ENCODE measurements at regions not wholly inside any gene's neighbourhood (a gene's known extent, or its start where the extent isn't known, plus 50 kb on each side); places are given as distances from the start of the nearest gene placed in this dataset.

GRCh38 chr20:22489626-22490286, 94.6 kb downstream of the FOXA2 start:
- H3K9me2 ChIP-seq (replicated peaks; ENCODE audit: low read depth, low read length): no peaks in the 10 kb centered on the region
- H4K20me1 ChIP-seq (ENCODE audit: insufficient read depth, low read length, poor library complexity, severe bottlenecking): no peaks in the 10 kb centered on the region
- no peak overlapping the region for H3K4me3 ChIP-seq (ENCODE audit: low read length, poor library complexity, severe bottlenecking)
- H3K79me2 ChIP-seq (ENCODE audit: insufficient read depth, low read length): no peaks in the 10 kb centered on the region
- TF ChIP-seq EZH2phosphoT487 (IDR thresholded peaks at IDR 0.05; ENCODE audit: borderline replicate concordance) (no peak), CTCF (conservative IDR thresholded peaks at IDR 0.05; ENCODE audit: low read length) (no peak)
- no peaks in the 10 kb centered on the region for H3K36me3 ChIP-seq (ENCODE audit: insufficient read depth, low read length)
- no peak overlapping the region for H3K9ac ChIP-seq (ENCODE audit: low read depth, low read length, poor library complexity, severe bottlenecking)
- no peaks in the 10 kb centered on the region for H3K9me3 ChIP-seq (ENCODE audit: insufficient read depth, low read depth, low read length)
- no peaks in the 10 kb centered on the region for H3K4me1 ChIP-seq (ENCODE audit: insufficient read depth, low read length, poor library complexity, severe bottlenecking)
- H2AFZ ChIP-seq (ENCODE audit: low read length): no peak overlapping the region
- no peaks in the 10 kb centered on the region for H3K27me3 ChIP-seq (ENCODE audit: insufficient read depth, low read length, poor library complexity, severe bottlenecking)
- H3K4me2 ChIP-seq (ENCODE audit: low read depth, low read length, poor library complexity, severe bottlenecking): no peak overlapping the region
- no peaks in the 10 kb centered on the region for H3F3A ChIP-seq (ENCODE audit: low read depth)

- no peak overlapping the region for H3K4me3 ChIP-seq (ENCODE audit: low read length, poor library complexity, severe bottlenecking)
- no peaks in the 10 kb centered on the region for H3K9me2 ChIP-seq (replicated peaks; ENCODE audit: low read depth, low read length)
- no peak overlapping the region for H2AFZ ChIP-seq (ENCODE audit: low read length)
- no peaks in the 10 kb centered on the region for H4K20me1 ChIP-seq (ENCODE audit: insufficient read depth, low read length, poor library complexity, severe bottlenecking)
- H3K9ac ChIP-seq (ENCODE audit: low read depth, low read length, poor library complexity, severe bottlenecking): no peak overlapping the region
- TF ChIP-seq CTCF (conservative IDR thresholded peaks at IDR 0.05; ENCODE audit: low read length) (no peak), EZH2phosphoT487 (IDR thresholded peaks at IDR 0.05; ENCODE audit: borderline replicate concordance) (no peak)
- H3K27me3 ChIP-seq (ENCODE audit: insufficient read depth, low read length, poor library complexity, severe bottlenecking): no peaks in the 10 kb centered on the region
- H3K36me3 ChIP-seq (ENCODE audit: insufficient read depth, low read length): no peaks in the 10 kb centered on the region
- no peak overlapping the region for H3K4me2 ChIP-seq (ENCODE audit: low read depth, low read length, poor library complexity, severe bottlenecking)
- no peaks in the 10 kb centered on the region for H3K4me1 ChIP-seq (ENCODE audit: insufficient read depth, low read length, poor library complexity, severe bottlenecking)
- H3F3A ChIP-seq (ENCODE audit: low read depth): no peaks in the 10 kb centered on the region
- H3K9me3 ChIP-seq (ENCODE audit: insufficient read depth, low read depth, low read length): no peaks in the 10 kb centered on the region
- no peaks in the 10 kb centered on the region for H3K79me2 ChIP-seq (ENCODE audit: insufficient read depth, low read length)
These were observed 104.0 kb downstream of the FOXA2 start for GRCh38 chr20:22480336-22480735.

GRCh38 chr20:22475662-22476061, 108.7 kb downstream of the FOXA2 start:
- Histone ChIP-seq H4K20me1 (ENCODE audit: insufficient read depth, low read length, poor library complexity, severe bottlenecking) (no peaks in the 10 kb centered on the region), H3K9ac (ENCODE audit: low read depth, low read length, poor library complexity, severe bottlenecking) (no peak overlapping the region), H3K4me2 (ENCODE audit: low read depth, low read length, poor library complexity, severe bottlenecking) (no peak overlapping the region), H3K36me3 (ENCODE audit: insufficient read depth, low read length) (no peaks in the 10 kb centered on the region), H3K79me2 (ENCODE audit: insufficient read depth, low read length) (no peaks in the 10 kb centered on the region), H3F3A (ENCODE audit: low read depth) (no peaks in the 10 kb centered on the region), H3K9me2 (replicated peaks; ENCODE audit: low read depth, low read length) (no peaks in the 10 kb centered on the region), H2AFZ (ENCODE audit: low read length) (no peak overlapping the region), H3K4me1 (ENCODE audit: insufficient read depth, low read length, poor library complexity, severe bottlenecking) (no peaks in the 10 kb centered on the region), H3K9me3 (ENCODE audit: insufficient read depth, low read depth, low read length) (no peaks in the 10 kb centered on the region), H3K27me3 (ENCODE audit: insufficient read depth, low read length, poor library complexity, severe bottlenecking) (no peaks in the 10 kb centered on the region), H3K4me3 (ENCODE audit: low read length, poor library complexity, severe bottlenecking) (no peak overlapping the region)
- TF ChIP-seq EZH2phosphoT487 (IDR thresholded peaks at IDR 0.05; ENCODE audit: borderline replicate concordance) (no peak), CTCF (conservative IDR thresholded peaks at IDR 0.05; ENCODE audit: low read length) (no peak)

Data from Loucy (cell line).